ENCODE measurements at regions not wholly inside any gene's neighbourhood (a gene's known extent, or its start where the extent isn't known, plus 50 kb on each side); places are given as distances from the start of the nearest gene placed in this dataset.

GRCh38 chr4:163930086-163930485, 435.6 kb downstream of the TMA16 start:
- Mint-ChIP-seq H3K36me3 (ENCODE audit: low read depth) (no peaks in the 10 kb centered on the region), H3K9me3 (no peaks in the 10 kb centered on the region), H3K4me3 (no peak overlapping the region), H3K27me3 (ENCODE audit: low read depth) (no peaks in the 10 kb centered on the region), H3K27ac (no peak overlapping the region), H3K4me1 (ENCODE audit: low read depth) (no peaks in the 10 kb centered on the region)

GRCh38 chr4:163932504-163932903, 438.0 kb downstream of the TMA16 start:
- Mint-ChIP-seq H3K36me3 (ENCODE audit: low read depth) (no peaks in the 10 kb centered on the region), H3K4me3 (no peak overlapping the region), H3K27ac (no peak overlapping the region), H3K27me3 (ENCODE audit: low read depth) (no peaks in the 10 kb centered on the region), H3K9me3 (no peaks in the 10 kb centered on the region), H3K4me1 (ENCODE audit: low read depth) (no peaks in the 10 kb centered on the region)

GRCh38 chr4:163939597-163939996, 445.1 kb downstream of the TMA16 start:
- Mint-ChIP-seq H3K36me3 (ENCODE audit: low read depth) (no peaks in the 10 kb centered on the region), H3K4me1 (ENCODE audit: low read depth) (no peaks in the 10 kb centered on the region), H3K27me3 (ENCODE audit: low read depth) (no peaks in the 10 kb centered on the region), H3K4me3 (no peak overlapping the region), H3K27ac (no peak overlapping the region), H3K9me3 (no peaks in the 10 kb centered on the region)

- no peak overlapping the region for H3K4me3 Mint-ChIP-seq
- no peak overlapping the region for H3K27ac Mint-ChIP-seq
- no peaks in the 10 kb centered on the region for H3K9me3 Mint-ChIP-seq
- H3K36me3 Mint-ChIP-seq (ENCODE audit: low read depth): no peaks in the 10 kb centered on the region
- no peaks in the 10 kb centered on the region for H3K4me1 Mint-ChIP-seq (ENCODE audit: low read depth)
- no peaks in the 10 kb centered on the region for H3K27me3 Mint-ChIP-seq (ENCODE audit: low read depth)
These were observed 446.9 kb downstream of the TMA16 start for GRCh38 chr4:163941221-163941905.

- Mint-ChIP-seq H3K4me3 (no peak overlapping the region), H3K9me3 (no peaks in the 10 kb centered on the region), H3K27ac (no peak overlapping the region), H3K4me1 (ENCODE audit: low read depth) (no peaks in the 10 kb centered on the region), H3K27me3 (ENCODE audit: low read depth) (no peaks in the 10 kb centered on the region), H3K36me3 (ENCODE audit: low read depth) (no peaks in the 10 kb centered on the region)
These were observed 454.5 kb downstream of the TMA16 start for GRCh38 chr4:163948920-163949455.

- Mint-ChIP-seq H3K27ac (no peak overlapping the region), H3K36me3 (ENCODE audit: low read depth) (no peaks in the 10 kb centered on the region), H3K27me3 (ENCODE audit: low read depth) (no peaks in the 10 kb centered on the region), H3K4me1 (ENCODE audit: low read depth) (no peaks in the 10 kb centered on the region), H3K4me3 (no peak overlapping the region), H3K9me3 (no peaks in the 10 kb centered on the region)
These were observed 455.6 kb downstream of the TMA16 start for GRCh38 chr4:163949976-163950601.

- H3K4me3 Mint-ChIP-seq: no peak overlapping the region
- H3K27ac Mint-ChIP-seq: no peak overlapping the region
- no peaks in the 10 kb centered on the region for H3K9me3 Mint-ChIP-seq
- no peaks in the 10 kb centered on the region for H3K4me1 Mint-ChIP-seq (ENCODE audit: low read depth)
- H3K27me3 Mint-ChIP-seq (ENCODE audit: low read depth): no peaks in the 10 kb centered on the region
- no peaks in the 10 kb centered on the region for H3K36me3 Mint-ChIP-seq (ENCODE audit: low read depth)
These were observed 460.8 kb downstream of the TMA16 start for GRCh38 chr4:163955288-163955687.

GRCh38 chr4:163958751-163959150, 464.3 kb downstream of the TMA16 start:
- Mint-ChIP-seq H3K4me3 (no peak overlapping the region), H3K9me3 (no peaks in the 10 kb centered on the region), H3K27ac (no peak overlapping the region), H3K4me1 (ENCODE audit: low read depth) (no peaks in the 10 kb centered on the region), H3K36me3 (ENCODE audit: low read depth) (no peaks in the 10 kb centered on the region), H3K27me3 (ENCODE audit: low read depth) (no peaks in the 10 kb centered on the region)

GRCh38 chr4:163959932-163960331, 465.4 kb downstream of the TMA16 start:
- Mint-ChIP-seq H3K27me3 (ENCODE audit: low read depth) (no peaks in the 10 kb centered on the region), H3K36me3 (ENCODE audit: low read depth) (no peaks in the 10 kb centered on the region), H3K4me1 (ENCODE audit: low read depth) (no peaks in the 10 kb centered on the region), H3K4me3 (no peak overlapping the region), H3K27ac (no peak overlapping the region), H3K9me3 (no peaks in the 10 kb centered on the region)

- Mint-ChIP-seq H3K27me3 (ENCODE audit: low read depth) (no peaks in the 10 kb centered on the region), H3K4me1 (ENCODE audit: low read depth) (no peaks in the 10 kb centered on the region), H3K4me3 (no peak overlapping the region), H3K9me3 (no peaks in the 10 kb centered on the region), H3K27ac (no peak overlapping the region), H3K36me3 (ENCODE audit: low read depth) (no peaks in the 10 kb centered on the region)
These were observed 472.1 kb downstream of the TMA16 start for GRCh38 chr4:163966612-163967011.

GRCh38 chr4:163967263-163967662, 472.8 kb downstream of the TMA16 start:
- Mint-ChIP-seq H3K27me3 (ENCODE audit: low read depth) (no peaks in the 10 kb centered on the region), H3K27ac (no peak overlapping the region), H3K9me3 (no peaks in the 10 kb centered on the region), H3K4me1 (ENCODE audit: low read depth) (no peaks in the 10 kb centered on the region), H3K36me3 (ENCODE audit: low read depth) (no peaks in the 10 kb centered on the region), H3K4me3 (no peak overlapping the region)

GRCh38 chr4:163967710-163968109, 473.2 kb downstream of the TMA16 start:
- H3K27me3 Mint-ChIP-seq (ENCODE audit: low read depth): no peaks in the 10 kb centered on the region
- no peaks in the 10 kb centered on the region for H3K4me1 Mint-ChIP-seq (ENCODE audit: low read depth)
- H3K36me3 Mint-ChIP-seq (ENCODE audit: low read depth): no peaks in the 10 kb centered on the region
- H3K27ac Mint-ChIP-seq: no peak overlapping the region
- no peaks in the 10 kb centered on the region for H3K9me3 Mint-ChIP-seq
- H3K4me3 Mint-ChIP-seq: no peak overlapping the region

- Mint-ChIP-seq H3K4me1 (ENCODE audit: low read depth) (no peaks in the 10 kb centered on the region), H3K27me3 (ENCODE audit: low read depth) (no peaks in the 10 kb centered on the region), H3K27ac (no peak overlapping the region), H3K36me3 (ENCODE audit: low read depth) (no peaks in the 10 kb centered on the region), H3K9me3 (no peaks in the 10 kb centered on the region), H3K4me3 (no peak overlapping the region)
These were observed 474.8 kb downstream of the TMA16 start for GRCh38 chr4:163969291-163969690.

GRCh38 chr4:163976588-163976987, 482.1 kb downstream of the TMA16 start:
- Mint-ChIP-seq H3K27ac (no peak overlapping the region), H3K27me3 (ENCODE audit: low read depth) (no peaks in the 10 kb centered on the region), H3K9me3 (no peaks in the 10 kb centered on the region), H3K36me3 (ENCODE audit: low read depth) (no peaks in the 10 kb centered on the region), H3K4me3 (no peak overlapping the region), H3K4me1 (ENCODE audit: low read depth) (no peaks in the 10 kb centered on the region)

- Mint-ChIP-seq H3K27ac (no peak overlapping the region), H3K4me1 (ENCODE audit: low read depth) (no peaks in the 10 kb centered on the region), H3K36me3 (ENCODE audit: low read depth) (no peaks in the 10 kb centered on the region), H3K27me3 (ENCODE audit: low read depth) (no peaks in the 10 kb centered on the region), H3K9me3 (no peaks in the 10 kb centered on the region), H3K4me3 (no peak overlapping the region)
These were observed 493.9 kb downstream of the TMA16 start for GRCh38 chr4:163988391-163988790.
